ENCODE measurements at regions not wholly inside any gene's neighbourhood (a gene's known extent, or its start where the extent isn't known, plus 50 kb on each side); places are given as distances from the start of the nearest gene placed in this dataset.
"Not testable (repeated sequence)": the region's sequence is repeated elsewhere in the genome, so short reads cannot be mapped to it uniquely, and the experiment has no call there.

DNA sequence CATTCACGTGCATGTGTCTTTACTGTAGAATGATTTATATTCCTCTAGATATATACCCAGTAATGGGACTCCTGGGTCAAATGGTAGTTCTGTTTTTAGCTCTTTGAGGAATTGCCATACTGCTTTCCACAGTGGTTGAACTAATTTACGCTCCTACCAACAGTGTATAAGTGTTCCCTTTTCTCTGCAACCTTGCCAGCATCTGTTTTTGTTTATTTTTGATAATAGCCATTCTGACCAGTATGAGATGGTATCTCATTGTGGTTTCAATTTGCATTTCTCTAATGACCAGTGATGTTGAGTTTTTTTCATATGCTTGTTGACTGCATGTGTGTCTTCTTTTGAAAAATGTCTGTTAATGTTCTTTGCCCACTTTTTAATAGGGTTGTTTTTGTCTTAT, 236.8 kb upstream of the IRF2BP2 start:
- TF ChIP-seq TCF12 (IDR thresholded peaks at IDR 0.05) (peak; percentile 63), GATA2 (CRISPR knock-in tag; IDR thresholded peaks at IDR 0.05) (peak; percentile 32; the same call in 1 of the 2 replicates), EP300 (IDR thresholded peaks at IDR 0.05; ENCODE audit: borderline replicate concordance in 1 of 2, low read depth in 1 of 2, low read length in 1 of 2) (0 out of 4 replicates have a peak, but pooled peaks of 1 of the 2 experiments have one; percentile 14)
- H3K4me3 ChIP-seq (ENCODE audit: low read depth in 2 of 2, low read length in 1 of 2); H4K20me1 ChIP-seq (ENCODE audit: insufficient read depth); H3K36me3 ChIP-seq (replicated peaks in 1 of 2; ENCODE audit: control insufficient read depth in 1 of 2, insufficient read depth in 2 of 2, low read length in 1 of 2); H3K9me3 ChIP-seq; H3K27ac ChIP-seq (ENCODE audit: low read depth in 2 of 2, low read length in 1 of 2); H3K4me2 ChIP-seq; H3K79me2 ChIP-seq (ENCODE audit: insufficient read depth); H3K9me2 ChIP-seq; H2AFZ ChIP-seq (ENCODE audit: low read depth); H3K27me3 ChIP-seq (ENCODE audit: insufficient read depth); H3K9ac ChIP-seq; DNase-seq; POLR2A ChIA-PET: not testable (repeated sequence)
- peaks cover 11 to 15% of the 10 kb centered on the region in 2 experiments; a peak in 3 of 4 replicates for H3K4me1 ChIP-seq (ENCODE audit: control insufficient read depth in 1 of 2, insufficient read depth in 2 of 2, low read depth in 1 of 2, low read length in 1 of 2)
- H3F3A ChIP-seq (replicated peaks; ENCODE audit: insufficient read depth), result peaks cover 16% of the 10 kb centered on the region
- CTCF ChIA-PET, result interaction anchor here (1.0 to 1.1 kb wide), 2 partner anchors 11 to 331 kb away, joined by 3 read pairs; no protein-coding TSS in a partner anchor
- WGBS (ENCODE audit: low lambda C conversion rate), result 79% methylated on average over 2 of the region's 2 CpGs

DNA sequence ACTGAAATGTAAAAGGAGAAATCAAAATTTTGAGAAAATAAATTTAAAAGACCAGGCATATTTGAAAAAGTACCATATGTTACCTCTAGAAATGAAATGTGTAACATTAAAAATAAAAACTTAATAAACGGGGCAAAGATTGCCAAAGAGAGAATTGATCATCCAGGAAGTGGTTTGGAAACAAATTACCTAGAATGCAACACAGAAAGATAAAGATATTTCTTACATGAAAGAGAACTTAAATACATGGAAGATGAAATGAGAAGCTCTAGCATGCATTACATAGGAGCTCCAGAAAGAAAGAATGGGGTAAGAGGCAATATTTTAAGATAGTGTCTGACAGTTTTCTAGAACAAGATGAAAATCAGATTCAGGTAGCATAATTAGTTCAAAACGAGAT, 235.9 kb upstream of the IRF2BP2 start:
- Histone ChIP-seq H3K27ac (ENCODE audit: low read depth in 2 of 2, low read length in 1 of 2) (no peak overlapping the region), H3K9ac (no peak overlapping the region), H3K4me3 (ENCODE audit: low read depth in 2 of 2, low read length in 1 of 2) (no peak overlapping the region), H3K4me1 (ENCODE audit: control insufficient read depth in 1 of 2, insufficient read depth in 2 of 2, low read depth in 1 of 2, low read length in 1 of 2) (peaks cover 9% of the 10 kb centered on the region in 2 experiments; a peak in 3 of 4 replicates), H3F3A (replicated peaks; ENCODE audit: insufficient read depth) (peaks cover 6% of the 10 kb centered on the region), H3K36me3 (replicated peaks in 1 of 2; ENCODE audit: control insufficient read depth in 1 of 2, insufficient read depth in 2 of 2, low read length in 1 of 2) (no peaks in the 10 kb centered on the region), H3K4me2 (no peak overlapping the region), H2AFZ (ENCODE audit: low read depth) (no peak overlapping the region), H3K9me3 (no peaks in the 10 kb centered on the region), H3K79me2 (ENCODE audit: insufficient read depth) (no peaks in the 10 kb centered on the region), H4K20me1 (ENCODE audit: insufficient read depth) (no peaks in the 10 kb centered on the region), H3K27me3 (ENCODE audit: insufficient read depth) (no peaks in the 10 kb centered on the region), H3K9me2 (no peaks in the 10 kb centered on the region)
- no peak for DNase-seq
- TF ChIP-seq NRF1 (IDR thresholded peaks at IDR 0.05; ENCODE audit: low read depth, low read length) (no peak), MEF2A (IDR thresholded peaks at IDR 0.05; ENCODE audit: borderline replicate concordance, low read depth) (no peak), RAD21 (IDR thresholded peaks at IDR 0.05; ENCODE audit: low read length) (no peak), FOXM1 (IDR thresholded peaks at IDR 0.05; ENCODE audit: low read depth) (no peak), RCOR1 (IDR thresholded peaks at IDR 0.05; ENCODE audit: low read length) (no peak), MXI1 (IDR thresholded peaks at IDR 0.05; ENCODE audit: low read depth, low read length) (no peak), TAF1 (IDR thresholded peaks at IDR 0.05; ENCODE audit: borderline replicate concordance, low read depth, low read length) (no peak), TEAD4 (IDR thresholded peaks at IDR 0.05; ENCODE audit: borderline replicate concordance, insufficient read depth) (no peak), EP300 (IDR thresholded peaks at IDR 0.05; ENCODE audit: borderline replicate concordance in 1 of 2, low read depth in 1 of 2, low read length in 1 of 2) (no peak), GATA2 (CRISPR knock-in tag; IDR thresholded peaks at IDR 0.05) (no peak), JUND (IDR thresholded peaks at IDR 0.05) (no peak), FOXJ3 (CRISPR knock-in tag; IDR thresholded peaks at IDR 0.05) (no peak), RFX5 (IDR thresholded peaks at IDR 0.05; ENCODE audit: low read length) (no peak), SIN3A (IDR thresholded peaks at IDR 0.05; ENCODE audit: borderline replicate concordance, low read depth, low read length) (no peak), ELF1 (IDR thresholded peaks at IDR 0.05) (no peak)
- TF ChIP-seq, protein P1, sequence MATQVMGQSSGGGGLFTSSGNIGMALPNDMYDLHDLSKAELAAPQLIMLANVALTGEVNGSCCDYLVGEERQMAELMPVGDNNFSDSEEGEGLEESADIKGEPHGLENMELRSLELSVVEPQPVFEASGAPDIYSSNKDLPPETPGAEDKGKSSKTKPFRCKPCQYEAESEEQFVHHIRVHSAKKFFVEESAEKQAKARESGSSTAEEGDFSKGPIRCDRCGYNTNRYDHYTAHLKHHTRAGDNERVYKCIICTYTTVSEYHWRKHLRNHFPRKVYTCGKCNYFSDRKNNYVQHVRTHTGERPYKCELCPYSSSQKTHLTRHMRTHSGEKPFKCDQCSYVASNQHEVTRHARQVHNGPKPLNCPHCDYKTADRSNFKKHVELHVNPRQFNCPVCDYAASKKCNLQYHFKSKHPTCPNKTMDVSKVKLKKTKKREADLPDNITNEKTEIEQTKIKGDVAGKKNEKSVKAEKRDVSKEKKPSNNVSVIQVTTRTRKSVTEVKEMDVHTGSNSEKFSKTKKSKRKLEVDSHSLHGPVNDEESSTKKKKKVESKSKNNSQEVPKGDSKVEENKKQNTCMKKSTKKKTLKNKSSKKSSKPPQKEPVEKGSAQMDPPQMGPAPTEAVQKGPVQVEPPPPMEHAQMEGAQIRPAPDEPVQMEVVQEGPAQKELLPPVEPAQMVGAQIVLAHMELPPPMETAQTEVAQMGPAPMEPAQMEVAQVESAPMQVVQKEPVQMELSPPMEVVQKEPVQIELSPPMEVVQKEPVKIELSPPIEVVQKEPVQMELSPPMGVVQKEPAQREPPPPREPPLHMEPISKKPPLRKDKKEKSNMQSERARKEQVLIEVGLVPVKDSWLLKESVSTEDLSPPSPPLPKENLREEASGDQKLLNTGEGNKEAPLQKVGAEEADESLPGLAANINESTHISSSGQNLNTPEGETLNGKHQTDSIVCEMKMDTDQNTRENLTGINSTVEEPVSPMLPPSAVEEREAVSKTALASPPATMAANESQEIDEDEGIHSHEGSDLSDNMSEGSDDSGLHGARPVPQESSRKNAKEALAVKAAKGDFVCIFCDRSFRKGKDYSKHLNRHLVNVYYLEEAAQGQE (IDR thresholded peaks at IDR 0.05; ENCODE audit: low read depth, low read length), result no peak
- TF ChIP-seq, protein P2, sequence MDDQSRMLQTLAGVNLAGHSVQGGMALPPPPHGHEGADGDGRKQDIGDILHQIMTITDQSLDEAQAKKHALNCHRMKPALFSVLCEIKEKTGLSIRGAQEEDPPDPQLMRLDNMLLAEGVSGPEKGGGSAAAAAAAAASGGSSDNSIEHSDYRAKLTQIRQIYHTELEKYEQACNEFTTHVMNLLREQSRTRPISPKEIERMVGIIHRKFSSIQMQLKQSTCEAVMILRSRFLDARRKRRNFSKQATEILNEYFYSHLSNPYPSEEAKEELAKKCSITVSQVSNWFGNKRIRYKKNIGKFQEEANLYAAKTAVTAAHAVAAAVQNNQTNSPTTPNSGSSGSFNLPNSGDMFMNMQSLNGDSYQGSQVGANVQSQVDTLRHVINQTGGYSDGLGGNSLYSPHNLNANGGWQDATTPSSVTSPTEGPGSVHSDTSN (IDR thresholded peaks at IDR 0.05), result no peak
- TF ChIP-seq, protein P3, sequence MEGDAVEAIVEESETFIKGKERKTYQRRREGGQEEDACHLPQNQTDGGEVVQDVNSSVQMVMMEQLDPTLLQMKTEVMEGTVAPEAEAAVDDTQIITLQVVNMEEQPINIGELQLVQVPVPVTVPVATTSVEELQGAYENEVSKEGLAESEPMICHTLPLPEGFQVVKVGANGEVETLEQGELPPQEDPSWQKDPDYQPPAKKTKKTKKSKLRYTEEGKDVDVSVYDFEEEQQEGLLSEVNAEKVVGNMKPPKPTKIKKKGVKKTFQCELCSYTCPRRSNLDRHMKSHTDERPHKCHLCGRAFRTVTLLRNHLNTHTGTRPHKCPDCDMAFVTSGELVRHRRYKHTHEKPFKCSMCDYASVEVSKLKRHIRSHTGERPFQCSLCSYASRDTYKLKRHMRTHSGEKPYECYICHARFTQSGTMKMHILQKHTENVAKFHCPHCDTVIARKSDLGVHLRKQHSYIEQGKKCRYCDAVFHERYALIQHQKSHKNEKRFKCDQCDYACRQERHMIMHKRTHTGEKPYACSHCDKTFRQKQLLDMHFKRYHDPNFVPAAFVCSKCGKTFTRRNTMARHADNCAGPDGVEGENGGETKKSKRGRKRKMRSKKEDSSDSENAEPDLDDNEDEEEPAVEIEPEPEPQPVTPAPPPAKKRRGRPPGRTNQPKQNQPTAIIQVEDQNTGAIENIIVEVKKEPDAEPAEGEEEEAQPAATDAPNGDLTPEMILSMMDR (IDR thresholded peaks at IDR 0.05), result no peak
- TF ChIP-seq, protein P4, sequence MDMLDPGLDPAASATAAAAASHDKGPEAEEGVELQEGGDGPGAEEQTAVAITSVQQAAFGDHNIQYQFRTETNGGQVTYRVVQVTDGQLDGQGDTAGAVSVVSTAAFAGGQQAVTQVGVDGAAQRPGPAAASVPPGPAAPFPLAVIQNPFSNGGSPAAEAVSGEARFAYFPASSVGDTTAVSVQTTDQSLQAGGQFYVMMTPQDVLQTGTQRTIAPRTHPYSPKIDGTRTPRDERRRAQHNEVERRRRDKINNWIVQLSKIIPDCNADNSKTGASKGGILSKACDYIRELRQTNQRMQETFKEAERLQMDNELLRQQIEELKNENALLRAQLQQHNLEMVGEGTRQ (IDR thresholded peaks at IDR 0.05; ENCODE audit: borderline replicate concordance, low read depth, low read length), result no peak
- WGBS (ENCODE audit: low lambda C conversion rate), result 83% methylated on average over 2 of the region's 2 CpGs
- ChIA-PET POLR2A (no interaction called here), CTCF (no interaction called here)

All from SK-N-SH (cell line).